SK-N-SH (cell line): ENCODE measurements at regions not wholly inside any gene's neighbourhood (a gene's known extent, or its start where the extent isn't known, plus 50 kb on each side); places are given as distances from the start of the nearest gene placed in this dataset.

ENCODE experiments used
- CTCF ChIA-PET: fragments of 300-600, 350-600 bp; formaldehyde crosslinking; extraction: SDS; loops from one replicate; lab custom pipeline; 2021; lab: Yijun Ruan, JAX
- POLR2A ChIA-PET: fragments of 350-600 bp; sonication (Branson Sonifier 250); formaldehyde crosslinking; extraction: SDS; loops from one replicate; lab custom pipeline; 2020; ENCODE audit warnings: antibody characterized with exemption, inconsistent platforms; lab: Yijun Ruan, JAX
- DNase-seq: peaks from one replicate; pipeline ENCODE4 v3.0.0; 2012
- H2AFZ ChIP-seq: fragments of 200-600 bp; sonication (generic); 2 replicates; pipeline ENCODE4 v1.8.1; 2016; ENCODE audit warnings: antibody characterized with exemption, mild to moderate bottlenecking, low read depth
- H3F3A ChIP-seq: fragments of 200-600 bp; sonication (generic); replicated peaks from 2 replicates; pipeline ENCODE3; 2016; ENCODE audit warnings: antibody characterized with exemption, mild to moderate bottlenecking; ENCODE audit not compliant: insufficient read depth
- H3K27ac ChIP-seq, 2 experiments: fragments of 200-500 bp in 1 of 2; fragments of 200-600 bp in 1 of 2; sonication (Bioruptor generic) in 1 of 2; sonication (generic), shearing (Covaris generic) in 1 of 2; 2 replicates each; pipeline versions ENCODE4 v1.5.1 to v1.6.1; 2014 to 2016; ENCODE audit warnings: low read depth in 2 of 2, inconsistent platforms in 1 of 2, low read length in 1 of 2, mild to moderate bottlenecking in 1 of 2, mixed read lengths in 1 of 2
- H3K27me3 ChIP-seq: fragments of 200-600 bp; sonication (generic), shearing (Covaris generic); 2 replicates; pipeline ENCODE4 v1.6.1; 2016; ENCODE audit warnings: mixed run types; ENCODE audit not compliant: insufficient read depth
- H3K36me3 ChIP-seq, 2 experiments: fragments of 200-500 bp in 1 of 2; fragments of 200-600 bp in 1 of 2; sonication (Bioruptor generic) in 1 of 2; sonication (generic) in 1 of 2; replicated peaks in 1 of 2; 2 replicates each; pipeline versions ENCODE3 to v1.5.1; 2014 to 2016; ENCODE audit warnings: low read length in 1 of 2, mild to moderate bottlenecking in 1 of 2; ENCODE audit not compliant: insufficient read depth in 2 of 2, control insufficient read depth in 1 of 2
- H3K4me1 ChIP-seq, 2 experiments: fragments of 200-500 bp in 1 of 2; fragments of 200-600 bp in 1 of 2; sonication (Bioruptor generic) in 1 of 2; sonication (generic), shearing (Covaris generic) in 1 of 2; 2 replicates each; pipeline versions ENCODE4 v1.5.1 to v1.6.1; 2014 to 2016; ENCODE audit warnings: low read depth in 1 of 2, low read length in 1 of 2, mixed run types in 1 of 2; ENCODE audit not compliant: insufficient read depth in 2 of 2, control insufficient read depth in 1 of 2
- H3K4me2 ChIP-seq: fragments of 200-600 bp; sonication (generic), shearing (Covaris generic); 2 replicates; pipeline ENCODE4 v1.6.1; 2017; ENCODE audit warnings: mixed run types
- H3K4me3 ChIP-seq, 2 experiments: fragments of 200-500 bp in 1 of 2; fragments of 200-600 bp in 1 of 2; sonication (Bioruptor generic) in 1 of 2; sonication (generic), shearing (Covaris generic) in 1 of 2; 2 replicates each; pipeline versions ENCODE4 v1.5.1 to v1.8.1; 2014 to 2016; ENCODE audit warnings: low read depth in 2 of 2, inconsistent platforms in 1 of 2, low read length in 1 of 2, mild to moderate bottlenecking in 1 of 2, mixed read lengths in 1 of 2, moderate library complexity in 1 of 2
- H3K79me2 ChIP-seq: fragments of 200-600 bp; sonication (generic); 2 replicates; pipeline ENCODE4 v1.8.1; 2017; ENCODE audit warnings: mild to moderate bottlenecking; ENCODE audit not compliant: insufficient read depth
- H3K9ac ChIP-seq: fragments of 200-600 bp; sonication (generic); 2 replicates; pipeline ENCODE4 v1.6.1; 2017; ENCODE audit warnings: mixed run types
- H3K9me2 ChIP-seq: fragments of 200-600 bp; sonication (generic); 2 replicates; pipeline ENCODE4 v1.6.1; 2017; ENCODE audit warnings: mixed run types
- H3K9me3 ChIP-seq: fragments of 200-600 bp; sonication (generic); 2 replicates; pipeline ENCODE4 v1.6.1; 2017; ENCODE audit warnings: mixed run types, mild to moderate bottlenecking, moderate library complexity
- H4K20me1 ChIP-seq: fragments of 200-600 bp; sonication (generic); 2 replicates; pipeline ENCODE4 v1.6.1; 2017; ENCODE audit warnings: mild to moderate bottlenecking, mixed run types; ENCODE audit not compliant: insufficient read depth
- ELF1 ChIP-seq: IDR thresholded peaks from 2 replicates; pipeline ENCODE4 v1.4.0; 2012
- FOSL2 ChIP-seq: IDR thresholded peaks from 2 replicates; pipeline ENCODE4 v1.4.0; 2012; ENCODE audit warnings: low read depth, mild to moderate bottlenecking, moderate library complexity, borderline replicate concordance
- FOXM1 ChIP-seq: IDR thresholded peaks from 2 replicates; pipeline ENCODE4 v1.4.0; 2012; ENCODE audit warnings: low read depth, mild to moderate bottlenecking
- GATA2 ChIP-seq: sonication (generic); formaldehyde crosslinking; IDR thresholded peaks from 2 replicates; pipeline ENCODE4 v1.5.0; 2020; ENCODE audit warnings: mild to moderate bottlenecking, missing genetic modification reagents
- JUND ChIP-seq: IDR thresholded peaks from 2 replicates; pipeline ENCODE4 v1.4.0; 2012
- NRF1 ChIP-seq: IDR thresholded peaks from 2 replicates; pipeline ENCODE4 v1.6.1; 2012; ENCODE audit warnings: low read depth, mild to moderate bottlenecking, low read length
- PBX3 ChIP-seq: IDR thresholded peaks from 2 replicates; pipeline ENCODE4; 2012
- POLR2AphosphoS5 ChIP-seq: IDR thresholded peaks from 2 replicates; pipeline ENCODE4 v1.6.1; 2012; ENCODE audit warnings: low read depth, low read length
- RXRA ChIP-seq: IDR thresholded peaks from 2 replicates; pipeline ENCODE4 v1.4.0; 2012; ENCODE audit warnings: low read depth, mild to moderate bottlenecking, borderline replicate concordance
- SIN3A ChIP-seq: IDR thresholded peaks from 2 replicates; pipeline ENCODE4 v1.6.1; 2012; ENCODE audit warnings: low read depth, mild to moderate bottlenecking, low read length, moderate library complexity, borderline replicate concordance
- SMC3 ChIP-seq: IDR thresholded peaks from 2 replicates; pipeline ENCODE4 v1.6.1; 2012; ENCODE audit warnings: low read depth, low read length, improper control_type of control experiment
- TCF12 ChIP-seq: IDR thresholded peaks from 2 replicates; pipeline ENCODE4 v1.4.0; 2012
- TEAD4 ChIP-seq: IDR thresholded peaks from 2 replicates; pipeline ENCODE4 v1.4.0; 2012; ENCODE audit warnings: mild to moderate bottlenecking, borderline replicate concordance; ENCODE audit not compliant: insufficient read depth
- YY1 ChIP-seq: IDR thresholded peaks from 2 replicates; pipeline ENCODE4 v1.4.0; 2012; ENCODE audit warnings: low read depth, mild to moderate bottlenecking
- ZBTB33 ChIP-seq: IDR thresholded peaks from 2 replicates; pipeline ENCODE4 v1.4.0; 2012; ENCODE audit warnings: low read depth, borderline replicate concordance
- WGBS: methylation state at CpG from one replicate; pipeline ENCODE4 v1.1.6; 2017; ENCODE audit warnings: low lambda C conversion rate; 5-methylcytosine and 5-hydroxymethylcytosine counted together
- TF ChIP-seq, protein P1 (sequence below): fragments of 150-350 bp; IDR thresholded peaks from 2 replicates; pipeline ENCODE4 v1.6.1; 2017; ENCODE audit warnings: antibody characterized with exemption, low read length, low read depth, borderline replicate concordance

- TF ChIP-seq POLR2AphosphoS5 = no peak
- TF ChIP-seq FOSL2 = no peak
- no peak for TF ChIP-seq NRF1
- no peak for TF ChIP-seq JUND
- TF ChIP-seq, protein P1, sequence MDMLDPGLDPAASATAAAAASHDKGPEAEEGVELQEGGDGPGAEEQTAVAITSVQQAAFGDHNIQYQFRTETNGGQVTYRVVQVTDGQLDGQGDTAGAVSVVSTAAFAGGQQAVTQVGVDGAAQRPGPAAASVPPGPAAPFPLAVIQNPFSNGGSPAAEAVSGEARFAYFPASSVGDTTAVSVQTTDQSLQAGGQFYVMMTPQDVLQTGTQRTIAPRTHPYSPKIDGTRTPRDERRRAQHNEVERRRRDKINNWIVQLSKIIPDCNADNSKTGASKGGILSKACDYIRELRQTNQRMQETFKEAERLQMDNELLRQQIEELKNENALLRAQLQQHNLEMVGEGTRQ = no peak
- no peak for TF ChIP-seq PBX3
- TF ChIP-seq ELF1 = no peak
- no peak for TF ChIP-seq FOXM1
- no peak for TF ChIP-seq ZBTB33
- no peak for TF ChIP-seq TCF12
- Histone ChIP-seq H3K4me1 (no peaks in the 10 kb centered on the region), H3K27me3 (no peaks in the 10 kb centered on the region), H4K20me1 (no peaks in the 10 kb centered on the region), H3K9me2 (no peaks in the 10 kb centered on the region), H3K79me2 (no peaks in the 10 kb centered on the region), H3K27ac (no peak overlapping the region), H2AFZ (no peak overlapping the region), H3K4me2 (no peak overlapping the region), H3K9ac (no peak overlapping the region), H3K4me3 (no peak overlapping the region), H3K36me3 (no peaks in the 10 kb centered on the region), H3F3A (no peaks in the 10 kb centered on the region), H3K9me3 (no peaks in the 10 kb centered on the region)
- WGBS = 3% methylated on average over 2 of the region's 2 CpGs
- ChIA-PET POLR2A (no interaction called here), CTCF (no interaction called here)
- no peak for DNase-seq
Measured at GRCh38 chr3:66617351-66617750, 116.5 kb upstream of the LRIG1 start.

DNA sequence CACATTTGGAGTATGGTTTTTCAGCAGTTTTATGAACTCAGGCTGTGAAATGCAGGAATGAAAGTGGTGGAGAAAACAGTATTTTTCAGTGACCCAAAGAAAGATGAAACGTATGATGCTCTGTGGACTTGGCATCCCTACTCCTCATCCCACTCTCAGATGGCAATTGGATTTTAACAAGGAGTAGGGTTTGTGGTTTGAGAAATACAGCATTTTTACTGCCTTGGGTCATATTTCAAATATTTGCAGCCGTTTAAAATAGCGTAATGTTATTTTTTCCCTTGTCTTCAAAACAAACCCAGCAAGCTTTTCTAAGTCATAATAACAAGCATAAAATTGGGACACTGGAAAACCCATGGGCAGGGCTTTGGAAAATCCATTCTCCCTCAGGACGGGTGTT, 117.2 kb upstream of the LRIG1 start:
- Histone ChIP-seq H3K4me1 (no peaks in the 10 kb centered on the region), H4K20me1 (no peaks in the 10 kb centered on the region), H3K27ac (no peak overlapping the region), H3F3A (no peaks in the 10 kb centered on the region), H3K9me2 (no peaks in the 10 kb centered on the region), H3K9me3 (no peaks in the 10 kb centered on the region), H3K79me2 (no peaks in the 10 kb centered on the region), H3K27me3 (no peaks in the 10 kb centered on the region), H3K4me3 (no peak overlapping the region), H3K9ac (no peak overlapping the region), H2AFZ (no peak overlapping the region)
- ChIA-PET CTCF (interaction anchor here (0.8 kb wide), 1 partner anchor 25 kb away, joined by 3 read pairs; no protein-coding TSS in a partner anchor), POLR2A (no interaction called here)
- no peak for TF ChIP-seq FOSL2
- TF ChIP-seq TEAD4 = no peak
- TF ChIP-seq NRF1 = no peak
- no peak for TF ChIP-seq RXRA
- no peak for TF ChIP-seq SIN3A
- no peak for TF ChIP-seq SMC3
- TF ChIP-seq YY1 = no peak
- no peak for TF ChIP-seq GATA2 (CRISPR knock-in tag)
- TF ChIP-seq, all 33 proteins: peak for 0
- DNase-seq = no peak
- no peaks in the 10 kb centered on the region for H3K36me3 ChIP-seq
- no peak overlapping the region for H3K4me2 ChIP-seq
- WGBS = 60% methylated on average over 4 of the region's 4 CpGs
